Liver (tissue), 3 donors: ENCODE measurements at regions not wholly inside any gene's neighbourhood (a gene's known extent, or its start where the extent isn't known, plus 50 kb on each side); places are given as distances from the start of the nearest gene placed in this dataset.
"Not testable (repeated sequence)": the region's sequence is repeated elsewhere in the genome, so short reads cannot be mapped to it uniquely, and the experiment has no call there.

Experiments
- ATF3 ChIP-seq: IDR thresholded peaks from 2 replicates; pipeline ENCODE4 v1.6.1; 2016; ENCODE audit warnings: antibody characterized with exemption
- CTCF ChIP-seq: fragments of 150-350 bp; IDR thresholded peaks from 2 replicates; pipeline ENCODE4 v1.5.1; 2017; ENCODE audit warnings: improper control_type of control experiment, low read depth, low read length; ENCODE audit not compliant: missing input control
- JUND ChIP-seq, 2 donors: IDR thresholded peaks; 2 replicates each; pipeline ENCODE4 v1.6.1; 2016; ENCODE audit warnings: antibody characterized with exemption in 2 of 2
- MAX ChIP-seq: IDR thresholded peaks from 2 replicates; pipeline ENCODE4 v1.6.1; 2016; ENCODE audit warnings: antibody characterized with exemption
- RAD21 ChIP-seq, 2 donors: IDR thresholded peaks; 2 replicates each; pipeline ENCODE4 v1.6.1; 2016; ENCODE audit warnings: antibody characterized with exemption in 2 of 2, mild to moderate bottlenecking in 2 of 2
- donor health status: healthy.
- donor health status: healthy.

- TF ChIP-seq ATF3; CTCF; JUND (IDR thresholded peaks at IDR 0.05); MAX; RAD21 (IDR thresholded peaks at IDR 0.05): not testable (repeated sequence)
Observed at GRCh38 chr1:146558032-146558431, 329.2 kb upstream of the NOTCH2NLA start.
